Neural cell (in vitro differentiated cells): ENCODE measurements at regions not wholly inside any gene's neighbourhood (a gene's known extent, or its start where the extent isn't known, plus 50 kb on each side); places are given as distances from the start of the nearest gene placed in this dataset.

ENCODE experiments used
- H2AFZ ChIP-seq: fragments of 200-600, 300-800 bp; sonication (generic), shearing (Covaris generic); 2 replicates; pipeline ENCODE4 v1.6.0; 2014; ENCODE audit warnings: low read depth, mild to moderate bottlenecking, antibody characterized with exemption, low read length, moderate library complexity
- H3F3A ChIP-seq: fragments of 200-600 bp; shearing (Covaris generic); 2 replicates; pipeline ENCODE4 v1.6.1; 2016; ENCODE audit warnings: mild to moderate bottlenecking, moderate library complexity, mixed read lengths, antibody characterized with exemption, low read length; ENCODE audit not compliant: insufficient read depth, poor library complexity, severe bottlenecking
- H3K27ac ChIP-seq: fragments of 200-600, 300-800 bp; sonication (generic), shearing (Covaris generic); 2 replicates; pipeline ENCODE4 v1.5.1; 2014; ENCODE audit warnings: mild to moderate bottlenecking, low read length, moderate library complexity
- H3K27me3 ChIP-seq: fragments of 300-800, 200-600 bp; sonication (generic), shearing (Covaris generic); 2 replicates; pipeline ENCODE4 v1.6.0; 2014; ENCODE audit warnings: mild to moderate bottlenecking, low read depth, low read length, moderate library complexity; ENCODE audit not compliant: insufficient read depth
- H3K36me3 ChIP-seq: fragments of 300-800, 200-600 bp; sonication (generic), shearing (Covaris generic); 2 replicates; pipeline ENCODE4 v1.5.1; 2014; ENCODE audit warnings: mild to moderate bottlenecking, antibody characterized with exemption, low read length, moderate library complexity; ENCODE audit not compliant: insufficient read depth
- H3K4me2 ChIP-seq: fragments of 300-800, 200-600 bp; sonication (generic), shearing (Covaris generic); 2 replicates; pipeline ENCODE4 v1.6.0; 2014; ENCODE audit warnings: mild to moderate bottlenecking, low read length
- H3K4me3 ChIP-seq: fragments of 300-800, 200-600 bp; sonication (generic), shearing (Covaris generic); 2 replicates; pipeline ENCODE4 v1.5.1; 2014; ENCODE audit warnings: mild to moderate bottlenecking, low read length, moderate library complexity
- H3K79me2 ChIP-seq: fragments of 200-600 bp; shearing (Covaris generic); replicated peaks from 2 replicates; pipeline ENCODE4 v1.6.0; 2014; ENCODE audit warnings: mild to moderate bottlenecking, low read length, moderate library complexity; ENCODE audit not compliant: insufficient read depth
- H3K9ac ChIP-seq: fragments of 300-800, 200-600 bp; sonication (generic), shearing (Covaris generic); 2 replicates; pipeline ENCODE4 v1.6.1; 2016; ENCODE audit warnings: mild to moderate bottlenecking, low read length, mixed read lengths
- H3K9me2 ChIP-seq: fragments of 200-600 bp; shearing (Covaris generic); 2 replicates; pipeline ENCODE4 v1.6.1; 2016; ENCODE audit warnings: mild to moderate bottlenecking, low read length, mixed read lengths; ENCODE audit not compliant: insufficient read depth
- H3K9me3 ChIP-seq: fragments of 200-600, 300-800 bp; sonication (generic), shearing (Covaris generic); 2 replicates; pipeline ENCODE4 v1.6.1; 2016; ENCODE audit warnings: mild to moderate bottlenecking, mixed run types, low read length, moderate library complexity, mixed read lengths
- H4K20me1 ChIP-seq: fragments of 200-600 bp; shearing (Covaris generic); 2 replicates; pipeline ENCODE4 v1.6.1; 2016; ENCODE audit warnings: mild to moderate bottlenecking, mixed run types; ENCODE audit not compliant: insufficient read depth
- CTCF ChIP-seq: fragments of 450-650 bp; IDR thresholded peaks from 2 replicates; pipeline ENCODE4 v1.5.1; 2014; ENCODE audit warnings: antibody characterized with exemption, mild to moderate bottlenecking, moderate library complexity; ENCODE audit not compliant: poor library complexity, severe bottlenecking
- EP300 ChIP-seq: fragments of 450-650 bp; conservative IDR thresholded peaks from 2 replicates; pipeline ENCODE4 v1.6.1; 2014; ENCODE audit warnings: antibody characterized with exemption, mild to moderate bottlenecking, moderate library complexity; ENCODE audit not compliant: poor library complexity, severe bottlenecking
- POLR2AphosphoS5 ChIP-seq: IDR thresholded peaks from 2 replicates; pipeline ENCODE4 v1.6.1; 2012
- RAD21 ChIP-seq: fragments of 450-650 bp; conservative IDR thresholded peaks from 2 replicates; pipeline ENCODE4 v1.6.1; 2014; ENCODE audit warnings: antibody characterized with exemption, mild to moderate bottlenecking, moderate library complexity
- REST ChIP-seq: IDR thresholded peaks from 2 replicates; pipeline ENCODE4 v1.6.1; 2012; ENCODE audit warnings: borderline replicate concordance
- SMC3 ChIP-seq: fragments of 450-650 bp; conservative IDR thresholded peaks from 2 replicates; pipeline ENCODE4 v1.6.1; 2014; ENCODE audit warnings: antibody characterized with exemption, mild to moderate bottlenecking, moderate library complexity; ENCODE audit not compliant: poor library complexity
- TAF1 ChIP-seq: IDR thresholded peaks from 2 replicates; pipeline ENCODE4 v1.6.1; 2012; ENCODE audit warnings: low read depth

GRCh38 chr4:104025251-104025650 lies 305.5 kb upstream of the TACR3 start:
- Histone ChIP-seq H3K4me3 (no peak overlapping the region), H3K27ac (no peak overlapping the region), H3K9ac (no peak overlapping the region), H3K9me2 (no peaks in the 10 kb centered on the region), H4K20me1 (no peaks in the 10 kb centered on the region), H3F3A (no peaks in the 10 kb centered on the region), H3K4me2 (no peak overlapping the region), H3K79me2 (no peaks in the 10 kb centered on the region), H2AFZ (no peak overlapping the region), H3K27me3 (no peaks in the 10 kb centered on the region), H3K36me3 (no peaks in the 10 kb centered on the region), H3K9me3 (no peaks in the 10 kb centered on the region)
- no peak for TF ChIP-seq TAF1
- TF ChIP-seq SMC3: no peak
- no peak for TF ChIP-seq EP300

- H3K9me2 ChIP-seq: no peaks in the 10 kb centered on the region
Observed at GRCh38 chr4:104022831-104023230, 303.0 kb upstream of the TACR3 start.

More at GRCh38 chr4:104022831-104023230, 303.0 kb upstream of the TACR3 start:
- Histone ChIP-seq H3K4me2 (no peak overlapping the region), H3K36me3 (no peaks in the 10 kb centered on the region), H3K9ac (no peak overlapping the region), H2AFZ (no peak overlapping the region), H3K79me2 (no peaks in the 10 kb centered on the region), H3K27me3 (no peaks in the 10 kb centered on the region), H3K9me3 (no peaks in the 10 kb centered on the region), H4K20me1 (no peaks in the 10 kb centered on the region), H3K4me3 (no peak overlapping the region), H3F3A (no peaks in the 10 kb centered on the region), H3K27ac (no peak overlapping the region)
- TF ChIP-seq REST (no peak), POLR2AphosphoS5 (no peak), CTCF (no peak), RAD21 (no peak), EP300 (no peak)
